ENCODE measurements at regions not wholly inside any gene's neighbourhood (a gene's known extent, or its start where the extent isn't known, plus 50 kb on each side); places are given as distances from the start of the nearest gene placed in this dataset.
"Not testable (repeated sequence)": the region's sequence is repeated elsewhere in the genome, so short reads cannot be mapped to it uniquely, and the experiment has no call there.

- DNase-seq (ENCODE audit: low read depth in 3 of 3) = no peak
These were observed 881.5 kb upstream of the SLC35B3 start for GRCh38 chr6:9316831-9317230.

DNA sequence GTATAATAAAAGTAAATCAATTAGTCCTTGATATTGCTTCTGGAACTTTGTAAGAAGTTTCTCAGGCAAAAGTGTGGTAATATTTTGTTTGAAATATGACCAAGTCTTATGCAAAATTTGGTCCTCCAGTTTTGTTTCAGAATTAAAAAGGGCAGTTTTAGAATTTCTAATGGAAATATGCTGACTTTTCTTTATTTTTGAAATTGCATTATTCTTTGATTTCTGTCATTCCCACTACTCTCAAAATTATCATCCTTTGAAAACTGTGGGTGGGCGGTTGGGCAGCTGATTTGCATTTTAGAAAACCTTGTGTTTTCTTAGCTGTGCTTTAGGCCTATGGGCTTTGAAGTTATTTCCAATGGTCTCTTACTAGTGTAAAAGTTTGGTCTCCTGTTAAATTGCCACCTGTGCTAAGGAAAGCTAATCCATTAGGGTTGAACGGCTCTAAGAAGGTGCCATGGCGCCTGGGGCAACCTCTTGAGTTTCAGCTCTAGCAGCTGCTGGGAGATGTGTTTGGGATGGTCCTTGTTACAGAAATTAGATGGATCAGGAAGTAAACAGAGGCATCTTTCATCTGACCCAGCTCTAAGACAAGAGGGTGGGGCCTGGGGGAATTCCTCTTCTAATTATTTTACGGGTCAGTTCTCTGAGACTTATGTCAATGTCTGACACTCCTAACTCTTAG, 880.8 kb upstream of the SLC35B3 start:
- DNase-seq (ENCODE audit: low read depth in 3 of 3) = no peak

GRCh38 chr6:9308284-9308683, 872.9 kb upstream of the SLC35B3 start:
- DNase-seq (ENCODE audit: low read depth in 3 of 3) = no peak

- DNase-seq (ENCODE audit: low read depth in 3 of 3) = no peak
These were observed 872.4 kb upstream of the SLC35B3 start for GRCh38 chr6:9307786-9308185.

DNA sequence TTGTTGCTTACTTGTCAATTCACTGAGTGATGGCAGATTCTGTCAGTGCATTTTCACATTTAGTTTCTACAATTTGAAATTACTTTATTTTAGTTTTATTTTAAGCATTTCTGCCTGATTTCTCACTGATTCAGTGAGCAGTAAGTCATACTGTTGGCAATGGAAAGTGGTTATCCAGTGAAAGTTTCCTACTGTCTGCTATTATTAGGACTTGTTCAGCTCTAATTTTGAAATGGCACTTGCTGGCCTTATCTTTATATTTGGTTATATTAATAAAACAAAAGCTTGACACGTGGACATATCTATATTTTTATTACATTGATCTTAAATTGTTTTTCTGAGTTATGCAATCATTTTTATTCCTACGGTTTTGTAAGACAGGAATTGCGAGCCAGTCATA, 871.8 kb upstream of the SLC35B3 start:
- no peak for DNase-seq (ENCODE audit: low read depth in 3 of 3)

DNA sequence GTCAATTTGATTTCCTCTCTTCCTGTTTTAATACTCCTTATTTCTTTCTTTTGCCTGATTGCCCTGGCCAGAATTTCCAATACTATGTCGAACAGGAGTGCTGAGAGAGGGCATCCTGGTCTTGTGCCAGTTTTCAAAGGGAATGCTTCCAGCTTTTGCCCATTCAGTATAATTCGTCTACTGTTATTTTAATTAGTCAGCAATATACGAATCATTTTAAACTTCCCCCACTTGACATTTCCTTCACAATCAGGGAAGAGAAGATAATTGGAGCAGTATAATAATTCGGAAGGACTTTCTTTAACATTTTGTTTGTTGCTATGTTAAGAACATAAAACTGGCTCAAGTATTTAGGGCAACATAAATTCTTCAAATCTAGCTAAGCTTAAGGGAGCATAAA, 860.3 kb upstream of the SLC35B3 start:
- no peak for DNase-seq (ENCODE audit: low read depth in 3 of 3)

DNA sequence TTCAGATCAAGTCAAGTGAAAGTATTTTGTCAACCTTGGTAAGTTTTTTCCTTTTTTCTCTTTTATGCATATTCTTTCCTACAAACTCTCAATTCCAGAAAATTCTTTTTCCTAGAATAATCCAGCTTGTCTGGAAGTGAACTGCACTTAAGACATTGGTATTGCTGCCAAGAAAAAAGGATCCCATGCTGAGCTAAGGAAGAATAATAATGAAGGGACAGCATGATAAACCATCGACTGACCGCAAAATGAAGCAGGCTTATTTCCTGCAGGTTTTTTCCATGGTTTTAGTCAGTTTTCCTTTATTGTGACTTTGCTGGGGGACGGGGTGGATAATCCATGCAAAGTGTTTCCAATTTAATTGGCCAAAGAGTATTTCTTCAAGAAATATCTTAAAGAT, 857.6 kb upstream of the SLC35B3 start:
- no peak for DNase-seq (ENCODE audit: low read depth in 3 of 3)

- DNase-seq (ENCODE audit: low read depth in 3 of 3) = not testable (repeated sequence)
These were observed 855.0 kb upstream of the SLC35B3 start for GRCh38 chr6:9290342-9290741.

DNA sequence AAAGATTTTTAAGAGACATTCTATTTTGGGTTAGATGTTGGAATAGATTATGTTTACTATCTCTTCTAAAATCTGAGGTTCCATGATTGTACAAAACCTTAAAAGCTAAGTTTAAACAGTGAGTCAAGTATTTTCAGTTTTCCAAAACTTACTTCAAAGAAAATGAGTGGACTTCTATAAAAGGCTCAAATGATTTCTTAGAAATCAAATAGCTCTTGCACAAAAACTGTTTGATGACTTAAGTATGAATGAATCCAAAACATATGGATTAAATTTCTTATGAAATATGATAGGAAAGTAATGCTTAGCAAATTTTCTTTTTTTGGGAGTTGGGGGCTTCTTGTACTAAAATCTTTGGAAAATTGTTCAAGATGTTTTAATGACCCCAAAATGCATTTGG, 837.3 kb upstream of the SLC35B3 start:
- DNase-seq (ENCODE audit: low read depth in 3 of 3) = no peak

GRCh38 chr6:9266741-9267140, 831.4 kb upstream of the SLC35B3 start:
- DNase-seq (ENCODE audit: low read depth in 3 of 3) = no peak

DNA sequence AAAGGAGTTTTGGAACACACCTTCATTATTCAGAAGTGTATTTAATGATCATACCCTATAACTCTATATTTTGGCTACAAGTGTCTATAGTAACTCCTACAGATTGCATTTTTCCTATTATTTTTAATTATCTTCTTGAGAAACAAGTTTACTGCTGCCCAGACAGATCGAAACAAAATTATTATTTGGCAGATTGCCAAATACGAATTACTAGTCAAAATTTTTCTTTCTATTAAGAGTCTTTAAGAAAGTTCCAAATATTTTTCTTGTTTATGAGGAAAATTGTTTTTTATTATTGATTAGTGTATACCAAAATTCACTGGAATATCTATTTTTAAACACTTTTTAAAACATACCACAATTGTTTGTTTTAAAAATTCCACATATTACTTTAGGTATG, 821.9 kb upstream of the SLC35B3 start:
- DNase-seq (ENCODE audit: low read depth in 3 of 3) = no peak

GRCh38 chr6:9254251-9254650, 818.9 kb upstream of the SLC35B3 start:
- no peak for DNase-seq (ENCODE audit: low read depth in 3 of 3)

- DNase-seq (ENCODE audit: low read depth in 3 of 3) = no peak
These were observed 817.5 kb upstream of the SLC35B3 start for GRCh38 chr6:9252799-9253198.

DNA sequence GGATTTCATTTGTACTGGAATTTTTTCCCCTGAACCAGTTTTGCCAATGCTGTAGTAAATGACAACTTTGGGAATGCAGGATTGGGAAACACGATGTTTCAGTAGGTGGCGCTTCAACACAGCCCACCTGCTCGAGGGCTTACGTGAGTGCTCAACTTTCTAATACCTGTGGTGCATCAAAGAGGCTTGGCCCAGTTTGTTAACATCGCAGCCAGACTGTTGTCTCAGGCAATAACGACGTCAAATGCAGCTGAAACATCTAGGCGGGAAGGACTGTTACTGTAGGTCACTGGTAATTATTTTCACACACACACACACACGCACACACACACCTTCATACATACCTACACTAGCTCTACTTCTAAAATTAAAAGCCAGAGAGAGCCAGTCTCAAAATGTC, 815.5 kb upstream of the SLC35B3 start:
- no peak for DNase-seq (ENCODE audit: low read depth in 3 of 3)

DNA sequence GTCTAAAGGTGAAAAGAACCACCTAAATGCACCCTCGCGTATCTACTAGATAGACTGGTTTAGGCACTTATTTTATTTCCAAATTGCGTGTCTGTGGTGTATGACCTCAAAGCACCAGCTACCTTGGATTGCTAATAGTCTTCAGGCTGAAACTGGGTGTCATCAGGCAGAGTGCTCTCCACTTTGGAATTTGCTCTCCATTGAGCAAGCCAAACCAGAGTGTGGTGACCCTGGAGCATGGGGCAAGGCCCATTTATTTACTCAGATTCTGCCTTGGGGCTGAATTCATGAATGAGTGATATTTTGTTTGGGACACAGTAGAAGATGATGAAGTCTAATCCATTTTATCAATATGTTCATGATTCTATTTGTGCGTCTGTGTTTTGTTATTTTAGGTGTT, 812.8 kb upstream of the SLC35B3 start:
- DNase-seq (ENCODE audit: low read depth in 3 of 3) = no peak

- DNase-seq (ENCODE audit: low read depth in 3 of 3) = no peak
These were observed 805.5 kb upstream of the SLC35B3 start for GRCh38 chr6:9240861-9241260.

DNA sequence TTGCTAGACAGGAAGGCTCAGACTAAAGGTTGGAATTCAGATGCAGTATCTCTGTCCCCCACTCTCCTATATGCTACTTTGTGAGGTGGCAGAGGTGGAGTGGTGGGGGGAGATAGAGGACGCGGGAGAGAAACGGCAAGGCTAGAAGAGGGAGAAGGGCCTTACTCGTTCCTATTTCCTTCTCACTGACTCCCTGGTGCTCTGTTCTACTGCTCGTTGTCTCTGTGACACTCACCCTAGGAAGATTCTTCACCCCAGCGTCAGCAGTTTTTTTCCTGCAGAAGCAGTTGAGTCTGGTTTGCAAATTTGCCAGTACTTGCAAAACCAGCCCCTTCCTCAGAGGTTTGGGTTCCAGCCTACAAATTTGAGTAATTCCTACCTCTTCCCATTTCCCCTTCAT, 801.1 kb upstream of the SLC35B3 start:
- no peak for DNase-seq (ENCODE audit: low read depth in 3 of 3)

DNA sequence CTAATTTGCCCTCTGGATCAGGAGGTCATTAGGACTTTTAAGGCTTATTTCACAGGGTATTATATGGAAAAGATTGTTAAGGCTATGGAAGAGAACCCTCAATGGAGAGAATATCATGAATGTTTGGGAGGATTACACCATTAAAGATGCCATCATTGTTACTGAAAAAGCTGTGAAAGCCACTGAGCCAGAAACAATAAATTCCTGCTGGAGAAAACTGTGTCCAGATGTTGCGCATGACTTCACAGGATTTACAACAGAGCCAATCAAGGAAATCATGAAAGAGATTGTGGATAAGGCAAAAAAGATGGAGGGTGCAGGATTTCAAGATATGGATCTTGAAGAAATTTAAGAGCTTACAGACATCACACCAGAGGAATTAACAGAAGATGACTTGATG, 798.3 kb upstream of the SLC35B3 start:
- no peak for DNase-seq (ENCODE audit: low read depth in 3 of 3)

- no peak for DNase-seq (ENCODE audit: low read depth in 3 of 3)
These were observed 797.9 kb upstream of the SLC35B3 start for GRCh38 chr6:9233226-9233625.

DNA sequence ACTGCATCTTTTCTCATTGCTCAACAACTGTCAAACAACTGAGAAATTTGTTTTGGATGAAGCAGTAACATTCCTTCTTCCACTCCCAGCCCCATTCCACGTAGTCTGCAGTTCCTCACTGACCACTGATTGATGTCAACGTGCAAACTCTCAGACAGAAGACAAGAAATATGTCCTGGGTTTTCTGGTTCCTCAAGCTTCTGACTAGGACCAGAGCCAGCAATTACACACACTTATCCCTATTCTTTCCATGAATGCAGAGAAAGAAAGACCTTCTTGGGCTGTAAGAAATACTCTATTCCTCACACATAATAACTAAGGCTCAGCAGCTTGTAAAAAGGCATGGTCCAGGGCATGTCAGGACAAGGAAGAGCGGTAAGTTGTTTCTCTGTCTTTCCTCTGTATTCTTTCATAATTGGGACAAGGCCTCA, 790.1 kb upstream of the SLC35B3 start:
- DNase-seq (ENCODE audit: low read depth in 3 of 3) = no peak

DNA sequence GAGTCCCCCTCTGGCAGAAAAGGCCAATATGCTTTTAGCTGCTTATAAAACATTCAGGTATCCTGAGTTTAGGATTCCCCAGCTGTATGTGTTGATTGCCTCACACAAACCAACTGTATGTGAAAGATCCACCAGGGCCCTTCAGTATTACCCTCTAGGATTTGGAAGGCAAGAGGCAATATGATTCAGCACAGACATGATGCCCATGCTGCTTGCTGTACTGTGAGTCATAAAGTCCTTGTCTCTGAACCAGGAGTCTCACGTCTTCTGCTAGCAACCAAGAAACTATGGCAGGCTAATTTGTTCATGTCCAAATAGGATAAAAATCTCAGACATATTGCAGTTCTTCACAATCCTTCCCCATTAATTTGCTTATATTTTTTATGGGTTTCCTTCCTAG, 789.2 kb upstream of the SLC35B3 start:
- no peak for DNase-seq (ENCODE audit: low read depth in 3 of 3)

- not testable (repeated sequence) for DNase-seq (ENCODE audit: low read depth in 3 of 3)
These were observed 778.4 kb upstream of the SLC35B3 start for GRCh38 chr6:9213717-9214116.

GRCh38 chr6:9208966-9209365, 773.6 kb upstream of the SLC35B3 start:
- DNase-seq (ENCODE audit: low read depth in 3 of 3) = no peak

- DNase-seq (ENCODE audit: low read depth in 3 of 3) = no peak
These were observed 770.3 kb upstream of the SLC35B3 start for GRCh38 chr6:9205645-9206044.
